ENCODE measurements at regions not wholly inside any gene's neighbourhood (a gene's known extent, or its start where the extent isn't known, plus 50 kb on each side); places are given as distances from the start of the nearest gene placed in this dataset.

- peak; percentile 89 for DNase-seq (ENCODE audit: low read depth)
- FAIRE-seq: no peak
- no peak overlapping the region for H3K4me3 ChIP-seq (ENCODE audit: low read depth, low read length)
Measured at GRCh38 chr15:95259965-95260364, 1028.6 kb downstream of the MCTP2 start.

GRCh38 chr15:95260856-95261255, 1029.5 kb downstream of the MCTP2 start:
- FAIRE-seq: no peak
- H3K27me3 ChIP-seq (ENCODE audit: control insufficient read depth, insufficient read depth, low read length): no peaks in the 10 kb centered on the region
- no peak for DNase-seq (ENCODE audit: low read depth)
- H3K36me3 ChIP-seq (ENCODE audit: control insufficient read depth, insufficient read depth, low read length): no peaks in the 10 kb centered on the region
- H3K4me3 ChIP-seq (ENCODE audit: low read depth, low read length): no peak overlapping the region
- no peak for TF ChIP-seq CTCF (IDR thresholded peaks at IDR 0.05; ENCODE audit: insufficient read depth, low read length, severe bottlenecking)

More at GRCh38 chr15:95259965-95260364, 1028.6 kb downstream of the MCTP2 start:
- no peaks in the 10 kb centered on the region for H3K36me3 ChIP-seq (ENCODE audit: control insufficient read depth, insufficient read depth, low read length)
- H3K27me3 ChIP-seq (ENCODE audit: control insufficient read depth, insufficient read depth, low read length): no peaks in the 10 kb centered on the region
- no peak for TF ChIP-seq CTCF (IDR thresholded peaks at IDR 0.05; ENCODE audit: insufficient read depth, low read length, severe bottlenecking)

GRCh38 chr15:95261546-95261945, 1030.2 kb downstream of the MCTP2 start:
- FAIRE-seq (no peak), DNase-seq (ENCODE audit: low read depth) (no peak)
- TF ChIP-seq CTCF (IDR thresholded peaks at IDR 0.05; ENCODE audit: insufficient read depth, low read length, severe bottlenecking): no peak
- Histone ChIP-seq H3K27me3 (ENCODE audit: control insufficient read depth, insufficient read depth, low read length) (no peaks in the 10 kb centered on the region), H3K36me3 (ENCODE audit: control insufficient read depth, insufficient read depth, low read length) (no peaks in the 10 kb centered on the region), H3K4me3 (ENCODE audit: low read depth, low read length) (no peak overlapping the region)

GRCh38 chr15:95261968-95262367, 1030.6 kb downstream of the MCTP2 start:
- no peak for FAIRE-seq
- no peak for TF ChIP-seq CTCF (IDR thresholded peaks at IDR 0.05; ENCODE audit: insufficient read depth, low read length, severe bottlenecking)

GRCh38 chr15:95262866-95263564, 1031.7 kb downstream of the MCTP2 start:
- Histone ChIP-seq H3K36me3 (ENCODE audit: control insufficient read depth, insufficient read depth, low read length) (no peaks in the 10 kb centered on the region), H3K27me3 (ENCODE audit: control insufficient read depth, insufficient read depth, low read length) (no peaks in the 10 kb centered on the region), H3K4me3 (ENCODE audit: low read depth, low read length) (no peak overlapping the region)
- TF ChIP-seq CTCF (IDR thresholded peaks at IDR 0.05; ENCODE audit: insufficient read depth, low read length, severe bottlenecking): no peak
- no peak for FAIRE-seq
- peak; percentile 27 for DNase-seq (ENCODE audit: low read depth)

More at GRCh38 chr15:95261968-95262367, 1030.6 kb downstream of the MCTP2 start:
- Histone ChIP-seq H3K4me3 (ENCODE audit: low read depth, low read length) (no peak overlapping the region), H3K36me3 (ENCODE audit: control insufficient read depth, insufficient read depth, low read length) (no peaks in the 10 kb centered on the region), H3K27me3 (ENCODE audit: control insufficient read depth, insufficient read depth, low read length) (no peaks in the 10 kb centered on the region)
- no peak for DNase-seq (ENCODE audit: low read depth)

- Histone ChIP-seq H3K27me3 (ENCODE audit: control insufficient read depth, insufficient read depth, low read length) (no peaks in the 10 kb centered on the region), H3K4me3 (ENCODE audit: low read depth, low read length) (no peak overlapping the region), H3K36me3 (ENCODE audit: control insufficient read depth, insufficient read depth, low read length) (no peaks in the 10 kb centered on the region)
- no peak for DNase-seq (ENCODE audit: low read depth)
- no peak for TF ChIP-seq CTCF (IDR thresholded peaks at IDR 0.05; ENCODE audit: insufficient read depth, low read length, severe bottlenecking)
- FAIRE-seq: no peak
Measured at GRCh38 chr15:95263751-95264150, 1032.4 kb downstream of the MCTP2 start.
